H1 (cell line): ENCODE measurements at regions not wholly inside any gene's neighbourhood (a gene's known extent, or its start where the extent isn't known, plus 50 kb on each side); places are given as distances from the start of the nearest gene placed in this dataset.

Experiments used
- CTCF ChIA-PET: fragments of 300-600 bp; sonication (Branson Sonifier 250); formaldehyde crosslinking; loops from one replicate; lab custom pipeline; 2021; ENCODE audit not compliant: partially characterized antibody; lab: Charles Lee
- POLR2A ChIA-PET: fragments of 300-600 bp; sonication (Branson Sonifier 250); formaldehyde crosslinking; loops from one replicate; lab custom pipeline; 2021; ENCODE audit warnings: inconsistent platforms; ENCODE audit not compliant: partially characterized antibody; lab: Charles Lee
- DNase-seq, 2 experiments: peaks; one replicate each; pipeline versions ENCODE4 v3.0.0 to v3.0.0-alpha.2; 2010 to 2022; ENCODE audit warnings: low spot score in 2 of 2, low read depth in 1 of 2, mixed read lengths in 1 of 2
- FAIRE-seq: peaks from 2 replicates; lab custom pipeline; 2011; peaks lifted over from hg19 to GRCh38; lab: Jason Lieb, UNC
- H2AFZ ChIP-seq: 2 replicates; pipeline ENCODE4 v1.8.1; 2012; ENCODE audit warnings: low read length, inconsistent platforms
- H2AK5ac ChIP-seq: 2 replicates; pipeline ENCODE4 v1.6.1; 2013; ENCODE audit warnings: low read depth, low read length
- H2BK120ac ChIP-seq: replicated peaks from 2 replicates; pipeline ENCODE3; 2013; ENCODE audit warnings: low read depth, low read length, inconsistent platforms
- H2BK12ac ChIP-seq: 2 replicates; pipeline ENCODE4 v1.6.1; 2013; ENCODE audit warnings: low read depth, low read length
- H2BK15ac ChIP-seq: 2 replicates; pipeline ENCODE4 v1.6.1; 2013; ENCODE audit warnings: low read length
- H2BK20ac ChIP-seq: 2 replicates; pipeline ENCODE4 v1.6.1; 2013; ENCODE audit warnings: low read length
- H2BK5ac ChIP-seq: 2 replicates; pipeline ENCODE4 v1.6.1; 2013; ENCODE audit warnings: low read depth, low read length
- H3K14ac ChIP-seq: 2 replicates; pipeline ENCODE4 v1.6.1; 2013; ENCODE audit warnings: inconsistent platforms; ENCODE audit not compliant: insufficient read length
- H3K18ac ChIP-seq: 2 replicates; pipeline ENCODE4 v1.6.1; 2013; ENCODE audit warnings: low read length; ENCODE audit errors: extremely low read depth
- H3K23ac ChIP-seq: 2 replicates; pipeline ENCODE4 v1.6.1; 2013; ENCODE audit warnings: inconsistent platforms; ENCODE audit not compliant: insufficient read length
- H3K23me2 ChIP-seq: 2 replicates; pipeline ENCODE4 v1.6.1; 2013; ENCODE audit warnings: low read depth, low read length
- H3K27ac ChIP-seq: 2 replicates; pipeline ENCODE4 v1.6.1; 2011; ENCODE audit warnings: low read depth, low read length, inconsistent platforms
- H3K27me3 ChIP-seq, 4 experiments: replicated peaks in 1 of 4; 1 replicate in 1 of 4; 2 replicates in 3 of 4; pipeline versions ENCODE4 v1.6.1 to v1.8.1; 2011 to 2013; ENCODE audit warnings: low read length in 3 of 4, mild to moderate bottlenecking in 3 of 4, inconsistent platforms in 2 of 4, mixed read lengths in 2 of 4, moderate library complexity in 1 of 4; ENCODE audit not compliant: control insufficient read depth in 3 of 4, insufficient read depth in 3 of 4; ENCODE audit errors: extremely low read depth in 1 of 4
- H3K36me3 ChIP-seq, 4 experiments: 2 replicates each; pipeline versions ENCODE4 v1.6.1 to v1.8.1; 2011 to 2013; ENCODE audit warnings: mild to moderate bottlenecking in 4 of 4, low read length in 3 of 4, moderate library complexity in 2 of 4, control low read depth in 1 of 4, inconsistent platforms in 1 of 4; ENCODE audit not compliant: insufficient read depth in 4 of 4, control insufficient read depth in 2 of 4
- H3K4ac ChIP-seq: replicated peaks from 2 replicates; pipeline ENCODE3; 2013; ENCODE audit warnings: low read length, low read depth, mixed read lengths, inconsistent platforms; ENCODE audit not compliant: insufficient read length
- H3K4me1 ChIP-seq, 4 experiments: replicated peaks in 1 of 4; 1 replicate in 1 of 4; 2 replicates in 3 of 4; pipeline versions ENCODE4 v1.6.1 to v1.8.1; 2011 to 2013; ENCODE audit warnings: low read length in 3 of 4, inconsistent platforms in 2 of 4, mixed read lengths in 1 of 4; ENCODE audit not compliant: insufficient read depth in 4 of 4, control insufficient read depth in 3 of 4
- H3K4me2 ChIP-seq, 2 experiments: 2 replicates each; pipeline versions ENCODE4 v1.6.1 to v1.8.1; 2011 to 2013; ENCODE audit warnings: low read depth in 2 of 2, low read length in 2 of 2, control low read depth in 1 of 2, inconsistent platforms in 1 of 2, mild to moderate bottlenecking in 1 of 2; ENCODE audit not compliant: insufficient read depth in 1 of 2
- H3K4me3 ChIP-seq, 4 experiments: fragments of 200-600, 300-600 bp in 1 of 4; sonication (generic), shearing (Covaris generic), sonication (Bioruptor Twin) in 1 of 4; 2 replicates each; pipeline versions ENCODE4 v1.5.1 to v1.8.1; 2011 to 2016; ENCODE audit warnings: low read length in 4 of 4, low read depth in 3 of 4, control low read depth in 2 of 4, inconsistent platforms in 2 of 4, mild to moderate bottlenecking in 2 of 4, mixed read lengths in 1 of 4, moderate library complexity in 1 of 4; ENCODE audit not compliant: insufficient read depth in 2 of 4; ENCODE audit errors: extremely low read depth in 1 of 4
- H3K56ac ChIP-seq: replicated peaks from 2 replicates; pipeline ENCODE3; 2013; ENCODE audit warnings: low read depth, mild to moderate bottlenecking, mixed read lengths, low read length, inconsistent platforms; ENCODE audit not compliant: insufficient read length
- H3K79me1 ChIP-seq: 2 replicates; pipeline ENCODE4 v1.6.1; 2013; ENCODE audit warnings: low read depth, low read length, control low read depth
- H3K79me2 ChIP-seq, 2 experiments: 2 replicates each; pipeline versions ENCODE4 v1.6.1 to v1.8.1; 2012 to 2013; ENCODE audit warnings: low read length in 2 of 2, mild to moderate bottlenecking in 2 of 2, inconsistent platforms in 1 of 2; ENCODE audit not compliant: insufficient read depth in 2 of 2, control insufficient read depth in 1 of 2
- H3K9ac ChIP-seq, 4 experiments: replicated peaks in 1 of 4; 1 replicate in 1 of 4; 2 replicates in 3 of 4; pipeline versions ENCODE4 v1.6.1 to v1.8.1; 2011 to 2013; ENCODE audit warnings: low read depth in 3 of 4, low read length in 3 of 4, control low read depth in 2 of 4, mild to moderate bottlenecking in 2 of 4, moderate library complexity in 2 of 4, inconsistent platforms in 1 of 4; ENCODE audit errors: extremely low read depth in 1 of 4
- H3K9me3 ChIP-seq, 2 experiments: 2 replicates each; pipeline versions ENCODE4 v1.6.1 to v1.8.1; 2012 to 2013; ENCODE audit warnings: mild to moderate bottlenecking in 2 of 2, moderate library complexity in 2 of 2, control low read depth in 1 of 2, inconsistent platforms in 1 of 2, low read depth in 1 of 2, low read length in 1 of 2, mixed read lengths in 1 of 2; ENCODE audit not compliant: insufficient read depth in 2 of 2
- H4K20me1 ChIP-seq, 2 experiments: replicated peaks in 1 of 2; 2 replicates each; pipeline versions ENCODE3 to v1.8.1; 2011 to 2013; ENCODE audit warnings: inconsistent platforms in 2 of 2, low read length in 2 of 2, mild to moderate bottlenecking in 1 of 2; ENCODE audit not compliant: insufficient read depth in 2 of 2, control insufficient read depth in 1 of 2
- H4K5ac ChIP-seq: 2 replicates; pipeline ENCODE4 v1.6.1; 2013; ENCODE audit warnings: low read length, low read depth, mixed read lengths, inconsistent platforms; ENCODE audit not compliant: insufficient read length
- H4K8ac ChIP-seq: 2 replicates; pipeline ENCODE4 v1.8.0; 2013; ENCODE audit warnings: mild to moderate bottlenecking, moderate library complexity, low read length, inconsistent platforms; ENCODE audit not compliant: insufficient read depth; ENCODE audit errors: extremely low read depth
- H4K91ac ChIP-seq: replicated peaks from 2 replicates; pipeline ENCODE3; 2013; ENCODE audit warnings: low read length, mixed read lengths, inconsistent platforms; ENCODE audit not compliant: insufficient read length
- EP300 ChIP-seq, 2 experiments: IDR thresholded peaks; 1 replicate in 1 of 2; 2 replicates in 1 of 2; pipeline ENCODE4 v1.6.1; 2011 to 2012; ENCODE audit warnings: low read depth in 2 of 2, low read length in 2 of 2, mild to moderate bottlenecking in 2 of 2, borderline replicate concordance in 1 of 2, inconsistent platforms in 1 of 2, moderate library complexity in 1 of 2
- POU5F1 ChIP-seq: IDR thresholded peaks from 2 replicates; pipeline ENCODE4 v1.6.1; 2011; ENCODE audit warnings: low read depth, mild to moderate bottlenecking, low read length, moderate library complexity
- WGBS, 2 experiments: shearing (Covaris generic) in 1 of 2; methylation state at CpG; one replicate each; pipeline versions ENCODE4 v1.1.6 to v1.1.7; 2013 to 2015; ENCODE audit warnings: low lambda C conversion rate in 2 of 2, mixed read lengths in 2 of 2, inconsistent platforms in 1 of 2, low coverage in 1 of 2, missing lambda C conversion rate in 1 of 2; ENCODE audit not compliant: insufficient replicate concordance in 2 of 2, insufficient coverage in 1 of 2, insufficient read length in 1 of 2; ENCODE audit errors: extremely low coverage in 1 of 2, missing lambda C conversion rate in 1 of 2; 5-methylcytosine and 5-hydroxymethylcytosine counted together

DNA sequence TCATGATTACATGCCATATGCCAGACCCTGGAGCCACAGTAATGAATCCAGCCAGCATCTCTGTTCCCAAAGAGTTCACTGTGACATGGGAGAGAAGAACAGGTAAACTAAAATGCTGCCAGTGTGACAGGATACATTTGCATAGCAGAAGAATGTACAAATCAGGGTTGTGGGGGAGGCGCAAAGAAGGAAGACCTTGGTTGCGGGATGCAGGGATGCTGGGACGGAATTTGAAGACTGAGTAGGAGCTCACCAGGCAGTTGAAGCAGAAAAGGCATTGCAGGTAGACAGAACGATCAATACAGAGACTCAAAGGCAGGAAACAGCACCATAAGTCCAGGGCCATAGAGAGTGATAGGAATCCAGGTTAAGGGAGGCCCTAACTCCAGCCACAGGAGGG lies 180.3 kb upstream of the ZC3H12A start:
- H2BK15ac ChIP-seq, result no peak overlapping the region
- no peak overlapping the region for H3K9ac ChIP-seq
- no peaks in the 10 kb centered on the region; a peak in 1 of 7 replicates for H3K27me3 ChIP-seq
- no peak overlapping the region for H2AK5ac ChIP-seq
- H2BK120ac ChIP-seq, result no peak overlapping the region
- no peaks in the 10 kb centered on the region for H3K79me1 ChIP-seq
- POLR2A ChIA-PET, result interaction anchor here (1.6 kb wide), 1 partner anchor 24 kb away, joined by 4 read pairs; no protein-coding TSS in a partner anchor
- H3K4ac ChIP-seq, result no peak overlapping the region
- DNase-seq (no peak), FAIRE-seq (no peak)
- H3K9me3 ChIP-seq, result no peaks in the 10 kb centered on the region
- no peak overlapping the region for H3K18ac ChIP-seq
- H3K23ac ChIP-seq, result no peak overlapping the region
- H4K20me1 ChIP-seq, result no peaks in the 10 kb centered on the region
- no peak overlapping the region for H3K4me3 ChIP-seq
- no peak overlapping the region for H3K4me2 ChIP-seq
- H3K14ac ChIP-seq, result no peak overlapping the region
- H3K27ac ChIP-seq, result no peak overlapping the region
- WGBS, 2 experiments, result 89% methylated on average over 4 of the region's 4 CpGs; no CpG with 5 or more reads in 1 of the 2 experiments
- no peak overlapping the region for H4K91ac ChIP-seq
- no peak overlapping the region for H2BK12ac ChIP-seq
- H3K79me2 ChIP-seq, result no peaks in the 10 kb centered on the region
- no peaks in the 10 kb centered on the region for H3K36me3 ChIP-seq
- H3K4me1 ChIP-seq, result peaks cover 0 to 2% (median 1%) of the 10 kb centered on the region in 4 experiments; a peak in 3 of 7 replicates
- no peak overlapping the region for H2BK5ac ChIP-seq
- H3K23me2 ChIP-seq, result no peaks in the 10 kb centered on the region
- H2BK20ac ChIP-seq, result no peak overlapping the region
- H2AFZ ChIP-seq, result 0 out of 2 replicates have a peak overlapping the region, but pooled peaks have one; percentile 26
- no peak overlapping the region for H3K56ac ChIP-seq
- CTCF ChIA-PET, result interaction anchor here (0.8 to 2.1 kb wide), 6 partner anchors 10 to 57 kb away, joined by 3 to 6 read pairs (median 3); no protein-coding TSS in a partner anchor
- no peak overlapping the region for H4K5ac ChIP-seq
- H4K8ac ChIP-seq, result no peak overlapping the region
- TF ChIP-seq POU5F1, result no peak
- TF ChIP-seq EP300 (IDR thresholded peaks at IDR 0.05; ENCODE audit: borderline replicate concordance in 1 of 2, low read depth in 2 of 2, low read length in 2 of 2), result no peak
